Suprapubic skin (tissue), 4 donors: ENCODE measurements at regions not wholly inside any gene's neighbourhood (a gene's known extent, or its start where the extent isn't known, plus 50 kb on each side); places are given as distances from the start of the nearest gene placed in this dataset.

Source experiments
- DNase-seq, 2 donors: peaks; one replicate each; pipeline ENCODE4 v3.0.0-alpha.2; 2019; ENCODE audit warnings: low spot score in 2 of 2
- H3K27ac ChIP-seq: fragments of 200-600 bp; sonication (generic); one replicate; pipeline ENCODE4 v1.5.1; 2019
- H3K27me3 ChIP-seq: fragments of 200-600 bp; sonication (generic); one replicate; pipeline ENCODE4 v1.5.1; 2019
- H3K36me3 ChIP-seq: fragments of 200-600 bp; sonication (generic); one replicate; pipeline ENCODE4 v1.5.1; 2019
- H3K4me1 ChIP-seq: fragments of 200-600 bp; sonication (generic); one replicate; pipeline ENCODE4 v1.5.1; 2019
- H3K4me3 ChIP-seq: fragments of 200-600 bp; sonication (generic); one replicate; pipeline ENCODE4 v1.5.1; 2019; ENCODE audit warnings: mild to moderate bottlenecking
- H3K9me3 ChIP-seq: fragments of 200-600 bp; sonication (generic); one replicate; pipeline ENCODE4 v1.5.1; 2019
- EP300 ChIP-seq: sonication (generic); formaldehyde crosslinking; IDR thresholded peaks from one replicate; pipeline ENCODE4 v1.6.1; 2017; ENCODE audit warnings: antibody characterized with exemption
- POLR2A ChIP-seq, 2 donors: fragments of 450-650 bp; IDR thresholded peaks; one replicate each; pipeline ENCODE4 v1.6.1; 2017; ENCODE audit warnings: antibody characterized with exemption in 2 of 2, mild to moderate bottlenecking in 2 of 2, moderate library complexity in 2 of 2
- POLR2AphosphoS5 ChIP-seq, 3 donors: sonication (generic); formaldehyde crosslinking; IDR thresholded peaks; one replicate each; pipeline ENCODE4 v1.6.1; 2017; ENCODE audit warnings: antibody characterized with exemption in 3 of 3
- WGBS: methylation state at CpG from one replicate; pipeline ENCODE4 v1.1.5; 2018; 5-methylcytosine and 5-hydroxymethylcytosine counted together
- TF ChIP-seq, protein P1 (sequence below), 2 donors: fragments of 200-600 bp in 1 of 2; fragments of 450-650 bp in 1 of 2; sonication (generic) in 1 of 2; IDR thresholded peaks; one replicate each; pipeline ENCODE4 v1.5.1; 2016 to 2019; ENCODE audit warnings: antibody characterized with exemption in 2 of 2, mild to moderate bottlenecking in 1 of 2, moderate library complexity in 1 of 2

DNA sequence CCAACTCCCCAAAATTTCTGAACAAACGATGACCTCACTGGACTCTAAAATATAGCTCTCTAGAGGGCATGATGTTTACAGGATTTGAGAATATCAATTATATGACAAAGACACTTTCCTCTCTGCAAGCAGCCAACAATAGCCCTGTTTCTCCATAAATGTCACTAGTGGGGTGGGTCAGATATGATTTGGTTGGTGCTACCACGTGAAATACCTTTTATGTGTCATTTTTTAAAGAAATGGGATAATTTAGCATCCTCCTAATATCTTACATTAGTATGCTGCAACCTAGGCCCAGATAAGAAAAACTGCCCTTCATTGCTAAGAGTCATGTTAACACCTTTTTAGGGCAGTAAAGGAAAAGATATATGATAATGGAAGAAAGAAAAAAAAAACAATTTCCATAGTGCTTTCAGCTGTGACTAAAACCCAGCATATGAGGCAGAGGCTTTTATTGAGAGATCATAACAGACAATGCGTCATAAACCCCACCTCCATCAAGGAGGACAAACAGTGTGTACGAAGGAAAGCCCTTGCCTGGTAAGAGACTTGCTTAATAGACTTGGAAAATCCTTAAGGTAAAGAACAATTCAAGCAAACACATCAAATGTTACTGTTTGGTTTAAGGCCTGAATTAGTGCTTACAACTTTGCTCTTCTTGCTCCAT is 372.4 kb upstream of the PAPPA start:
- TF ChIP-seq POLR2AphosphoS5 (IDR thresholded peaks at IDR 0.05) (no peak), EP300 (no peak), POLR2A (IDR thresholded peaks at IDR 0.05) (no peak)
- TF ChIP-seq, protein P1, sequence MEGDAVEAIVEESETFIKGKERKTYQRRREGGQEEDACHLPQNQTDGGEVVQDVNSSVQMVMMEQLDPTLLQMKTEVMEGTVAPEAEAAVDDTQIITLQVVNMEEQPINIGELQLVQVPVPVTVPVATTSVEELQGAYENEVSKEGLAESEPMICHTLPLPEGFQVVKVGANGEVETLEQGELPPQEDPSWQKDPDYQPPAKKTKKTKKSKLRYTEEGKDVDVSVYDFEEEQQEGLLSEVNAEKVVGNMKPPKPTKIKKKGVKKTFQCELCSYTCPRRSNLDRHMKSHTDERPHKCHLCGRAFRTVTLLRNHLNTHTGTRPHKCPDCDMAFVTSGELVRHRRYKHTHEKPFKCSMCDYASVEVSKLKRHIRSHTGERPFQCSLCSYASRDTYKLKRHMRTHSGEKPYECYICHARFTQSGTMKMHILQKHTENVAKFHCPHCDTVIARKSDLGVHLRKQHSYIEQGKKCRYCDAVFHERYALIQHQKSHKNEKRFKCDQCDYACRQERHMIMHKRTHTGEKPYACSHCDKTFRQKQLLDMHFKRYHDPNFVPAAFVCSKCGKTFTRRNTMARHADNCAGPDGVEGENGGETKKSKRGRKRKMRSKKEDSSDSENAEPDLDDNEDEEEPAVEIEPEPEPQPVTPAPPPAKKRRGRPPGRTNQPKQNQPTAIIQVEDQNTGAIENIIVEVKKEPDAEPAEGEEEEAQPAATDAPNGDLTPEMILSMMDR (IDR thresholded peaks at IDR 0.05), result no peak
- Histone ChIP-seq H3K4me3 (no peak overlapping the region), H3K27me3 (no peaks in the 10 kb centered on the region), H3K27ac (no peak overlapping the region), H3K4me1 (no peaks in the 10 kb centered on the region), H3K9me3 (no peaks in the 10 kb centered on the region), H3K36me3 (no peaks in the 10 kb centered on the region)
- no peak for DNase-seq
- 68% methylated on average over 4 of the region's 4 CpGs for WGBS

DNA sequence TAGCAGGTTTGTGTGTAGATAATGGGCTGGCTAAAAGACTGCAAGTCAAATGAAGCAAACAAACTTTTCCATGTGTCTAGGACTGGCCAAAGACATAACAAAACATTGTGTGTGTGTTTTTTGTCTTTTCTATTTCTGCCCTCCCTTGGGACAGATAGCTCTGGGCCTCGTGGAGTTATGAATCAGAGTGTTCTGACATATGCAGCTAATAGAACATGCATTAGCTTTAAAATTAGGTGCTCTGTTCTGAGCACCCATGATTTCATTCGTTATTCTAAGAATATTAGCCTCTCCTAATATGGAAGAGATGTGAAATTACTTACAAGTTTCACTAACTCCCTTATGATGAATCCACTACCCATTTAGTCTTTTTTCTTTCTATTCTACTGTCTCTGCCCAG is 367.3 kb upstream of the PAPPA start:
- WGBS, result 44% methylated on average over 2 of the region's 2 CpGs
- Histone ChIP-seq H3K27me3 (no peaks in the 10 kb centered on the region), H3K9me3 (no peaks in the 10 kb centered on the region), H3K4me1 (no peaks in the 10 kb centered on the region), H3K27ac (no peak overlapping the region), H3K4me3 (no peak overlapping the region), H3K36me3 (no peaks in the 10 kb centered on the region)
- no peak for DNase-seq
- no peak for TF ChIP-seq POLR2A (IDR thresholded peaks at IDR 0.05)
- no peak for TF ChIP-seq EP300

DNA sequence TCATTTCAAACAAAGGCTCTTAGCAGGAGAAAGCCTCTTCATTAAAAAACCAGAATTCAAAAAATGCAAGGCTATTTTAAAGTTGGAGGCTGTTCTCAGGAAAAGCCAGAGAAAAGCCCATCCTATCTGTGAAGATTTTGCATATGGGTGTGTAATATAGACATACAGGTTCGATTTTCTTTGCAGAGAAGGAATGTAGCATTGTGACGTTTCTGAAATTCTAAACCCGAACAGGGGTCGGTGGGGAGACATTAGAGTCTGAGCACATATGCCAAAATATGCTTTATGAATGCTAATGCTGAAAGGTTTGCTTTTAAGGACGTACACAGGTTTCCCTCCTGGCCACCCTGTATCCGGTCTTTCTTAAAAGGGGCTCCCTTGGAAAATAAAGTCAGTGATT is 363.1 kb upstream of the PAPPA start:
- no peaks in the 10 kb centered on the region for H3K36me3 ChIP-seq
- no peak overlapping the region for H3K27ac ChIP-seq
- no peak for DNase-seq
- H3K4me3 ChIP-seq, result no peak overlapping the region
- TF ChIP-seq POLR2AphosphoS5 (IDR thresholded peaks at IDR 0.05) (no peak), EP300 (no peak), POLR2A (IDR thresholded peaks at IDR 0.05) (no peak)
- TF ChIP-seq, protein P1 (IDR thresholded peaks at IDR 0.05), result no peak
- no peaks in the 10 kb centered on the region for H3K27me3 ChIP-seq
- WGBS, result 51% methylated on average over 6 of the region's 6 CpGs
- no peaks in the 10 kb centered on the region for H3K4me1 ChIP-seq
- no peaks in the 10 kb centered on the region for H3K9me3 ChIP-seq

DNA sequence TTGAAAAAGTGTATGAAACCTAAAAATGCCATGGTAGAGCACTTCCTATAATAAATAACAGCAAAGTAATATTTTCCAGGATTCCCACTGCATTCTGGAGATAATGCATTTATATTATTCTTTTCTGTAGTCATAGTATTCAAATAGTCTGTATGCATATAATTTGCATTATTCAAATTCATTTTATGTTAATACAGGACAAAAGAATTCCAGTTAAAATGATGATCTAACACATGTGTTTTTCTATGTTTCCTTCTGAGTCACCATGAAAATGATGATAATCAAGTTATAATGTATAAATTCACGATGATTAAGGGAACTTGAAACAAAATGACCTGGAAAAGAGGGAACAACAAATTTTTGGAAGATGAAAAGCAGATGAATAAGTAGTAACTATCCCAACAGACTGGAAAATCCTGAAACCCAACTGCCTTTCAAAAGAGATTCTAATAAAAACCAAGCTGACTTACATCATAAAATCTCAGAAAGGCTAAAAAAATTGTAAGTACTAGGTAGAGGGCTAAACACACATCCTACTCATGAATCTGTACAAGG is 358.6 kb upstream of the PAPPA start:
- Histone ChIP-seq H3K4me1 (no peaks in the 10 kb centered on the region), H3K27me3 (no peaks in the 10 kb centered on the region), H3K27ac (no peak overlapping the region), H3K4me3 (no peak overlapping the region), H3K36me3 (no peaks in the 10 kb centered on the region), H3K9me3 (no peaks in the 10 kb centered on the region)
- 33% methylated on average over 1 of the region's 1 CpG for WGBS
- no peak for DNase-seq
- TF ChIP-seq EP300, result no peak
- TF ChIP-seq POLR2A (IDR thresholded peaks at IDR 0.05), result no peak
- TF ChIP-seq POLR2AphosphoS5 (IDR thresholded peaks at IDR 0.05), result no peak
- TF ChIP-seq, protein P1 (IDR thresholded peaks at IDR 0.05), result no peak

DNA sequence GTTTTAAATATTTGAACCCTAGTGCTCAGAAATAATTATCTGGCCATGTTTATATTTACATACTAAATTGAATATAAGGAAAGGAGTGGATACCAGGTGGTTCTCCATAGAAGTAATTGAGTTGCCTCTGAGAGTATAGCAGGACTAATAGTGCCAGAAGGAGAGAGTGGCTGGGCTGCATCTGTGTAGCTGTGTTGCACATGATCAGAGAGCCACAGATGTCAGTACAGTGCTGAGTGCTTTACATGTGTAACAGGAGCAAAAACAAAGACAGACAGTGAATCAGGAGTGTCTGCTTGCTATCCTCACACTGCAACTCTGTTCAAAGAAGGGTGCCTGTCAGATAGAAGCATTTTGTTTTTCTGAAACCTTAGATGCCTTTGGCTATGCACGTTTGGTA is 353.9 kb upstream of the PAPPA start:
- Histone ChIP-seq H3K36me3 (no peaks in the 10 kb centered on the region), H3K27me3 (no peaks in the 10 kb centered on the region), H3K4me1 (no peaks in the 10 kb centered on the region), H3K27ac (no peak overlapping the region), H3K9me3 (no peaks in the 10 kb centered on the region), H3K4me3 (no peak overlapping the region)
- no peak for DNase-seq
- 11% methylated on average over 1 of the region's 1 CpG for WGBS
- TF ChIP-seq POLR2AphosphoS5 (IDR thresholded peaks at IDR 0.05), result no peak

DNA sequence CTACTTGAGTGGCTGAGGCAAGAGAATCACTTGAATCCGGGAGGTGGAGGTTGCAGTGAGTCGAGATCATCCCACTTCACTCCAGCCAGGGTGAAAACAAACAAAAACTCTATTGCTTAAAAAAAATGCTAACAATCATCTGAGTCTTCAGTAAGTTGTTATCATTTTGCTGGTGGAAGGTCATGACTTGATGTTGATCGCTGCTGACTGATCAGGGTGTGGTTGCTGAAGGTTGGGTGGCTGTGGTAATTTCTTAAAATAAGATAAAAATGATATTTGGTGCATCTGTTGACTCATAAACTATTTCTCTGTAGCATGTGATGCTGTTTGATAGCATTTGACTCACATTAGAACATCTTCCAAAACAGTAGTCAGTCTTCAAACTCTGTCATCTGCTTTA is 349.4 kb upstream of the PAPPA start:
- TF ChIP-seq, protein P1 (IDR thresholded peaks at IDR 0.05), result no peak
- TF ChIP-seq POLR2AphosphoS5 (IDR thresholded peaks at IDR 0.05) (no peak), POLR2A (IDR thresholded peaks at IDR 0.05) (no peak)
- Histone ChIP-seq H3K9me3 (no peaks in the 10 kb centered on the region), H3K4me3 (no peak overlapping the region), H3K27ac (no peak overlapping the region), H3K27me3 (no peaks in the 10 kb centered on the region), H3K36me3 (no peaks in the 10 kb centered on the region), H3K4me1 (no peaks in the 10 kb centered on the region)
- no peak for DNase-seq
- WGBS, result 78% methylated on average over 3 of the region's 3 CpGs
